ENCODE measurements at regions not wholly inside any gene's neighbourhood (a gene's known extent, or its start where the extent isn't known, plus 50 kb on each side); places are given as distances from the start of the nearest gene placed in this dataset.

DNA sequence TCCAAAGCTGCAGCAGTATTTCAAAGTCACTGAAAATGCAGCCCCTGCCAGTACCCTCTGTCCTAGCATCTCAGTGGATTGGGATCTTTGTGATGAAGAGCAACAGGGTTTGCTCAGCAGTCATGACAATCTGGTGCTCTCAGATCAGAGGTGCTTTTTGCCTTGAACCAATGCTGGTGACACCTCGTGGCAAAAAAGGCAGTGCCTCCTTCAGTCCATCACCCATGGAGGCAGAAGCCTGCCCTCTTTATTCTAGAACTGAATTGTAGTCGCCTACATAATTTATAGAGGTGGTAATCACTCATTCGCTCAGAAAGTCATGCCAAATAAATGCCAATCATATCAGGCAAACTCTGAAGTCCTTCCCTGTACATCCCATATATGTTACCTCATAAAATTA, 126.0 kb upstream of the VRK1 start:
- Histone ChIP-seq H3K23ac (ENCODE audit: insufficient read length, low read depth, low read length) (no peak overlapping the region), H4K8ac (replicated peaks; ENCODE audit: insufficient read length, low read depth, low read length) (no peak overlapping the region), H2AFZ (ENCODE audit: low read length) (no peak overlapping the region), H3T11ph (ENCODE audit: low read length) (no peak overlapping the region), H4K20me1 (ENCODE audit: control insufficient read depth, insufficient read depth, insufficient read length) (no peaks in the 10 kb centered on the region), H2BK20ac (ENCODE audit: low read depth, low read length, poor library complexity, severe bottlenecking) (no peak overlapping the region), H3K14ac (ENCODE audit: insufficient read depth, low read length) (no peak overlapping the region), H3K27ac (ENCODE audit: insufficient read length, low read depth, low read length) (no peak overlapping the region), H3K56ac (ENCODE audit: insufficient read length, low read depth, low read length) (no peak overlapping the region), H3K9me3 (ENCODE audit: control insufficient read depth, low read depth, low read length) (no peaks in the 10 kb centered on the region), H3K23me2 (ENCODE audit: insufficient read length, low read depth, low read length, poor library complexity, severe bottlenecking) (no peaks in the 10 kb centered on the region), H3K27me3 (ENCODE audit: insufficient read depth, low read length) (no peaks in the 10 kb centered on the region), H3K4me1 (ENCODE audit: insufficient read depth, low read length) (no peaks in the 10 kb centered on the region), H2BK5ac (ENCODE audit: insufficient read length, low read length) (no peak overlapping the region), H2BK120ac (ENCODE audit: low read depth, low read length, poor library complexity, severe bottlenecking) (no peak overlapping the region), H3K4me2 (ENCODE audit: insufficient read depth, insufficient read length, low read length) (no peak overlapping the region), H4K5ac (ENCODE audit: insufficient read length, low read depth, low read length) (no peak overlapping the region), H3K4ac (ENCODE audit: low read depth, low read length) (no peak overlapping the region), H2BK12ac (ENCODE audit: insufficient read length, low read depth, low read length) (no peak overlapping the region), H2BK15ac (ENCODE audit: low read depth, low read length) (no peak overlapping the region), H4K91ac (ENCODE audit: insufficient read length, low read depth, low read length) (no peak overlapping the region), H3K9ac (ENCODE audit: extremely low read depth, insufficient read length, low read length) (no peak overlapping the region), H3K18ac (ENCODE audit: insufficient read length, low read depth, low read length) (no peak overlapping the region), H2AK5ac (ENCODE audit: insufficient read length, low read length) (no peak overlapping the region), H3K79me2 (ENCODE audit: insufficient read depth, low read length) (no peaks in the 10 kb centered on the region), H3K79me1 (ENCODE audit: insufficient read depth, low read depth, low read length, poor library complexity, severe bottlenecking) (no peaks in the 10 kb centered on the region)
- TF ChIP-seq, protein P1, sequence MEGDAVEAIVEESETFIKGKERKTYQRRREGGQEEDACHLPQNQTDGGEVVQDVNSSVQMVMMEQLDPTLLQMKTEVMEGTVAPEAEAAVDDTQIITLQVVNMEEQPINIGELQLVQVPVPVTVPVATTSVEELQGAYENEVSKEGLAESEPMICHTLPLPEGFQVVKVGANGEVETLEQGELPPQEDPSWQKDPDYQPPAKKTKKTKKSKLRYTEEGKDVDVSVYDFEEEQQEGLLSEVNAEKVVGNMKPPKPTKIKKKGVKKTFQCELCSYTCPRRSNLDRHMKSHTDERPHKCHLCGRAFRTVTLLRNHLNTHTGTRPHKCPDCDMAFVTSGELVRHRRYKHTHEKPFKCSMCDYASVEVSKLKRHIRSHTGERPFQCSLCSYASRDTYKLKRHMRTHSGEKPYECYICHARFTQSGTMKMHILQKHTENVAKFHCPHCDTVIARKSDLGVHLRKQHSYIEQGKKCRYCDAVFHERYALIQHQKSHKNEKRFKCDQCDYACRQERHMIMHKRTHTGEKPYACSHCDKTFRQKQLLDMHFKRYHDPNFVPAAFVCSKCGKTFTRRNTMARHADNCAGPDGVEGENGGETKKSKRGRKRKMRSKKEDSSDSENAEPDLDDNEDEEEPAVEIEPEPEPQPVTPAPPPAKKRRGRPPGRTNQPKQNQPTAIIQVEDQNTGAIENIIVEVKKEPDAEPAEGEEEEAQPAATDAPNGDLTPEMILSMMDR (conservative IDR thresholded peaks at IDR 0.05) = no peak
- Mint-ChIP-seq H3K4me1 (peaks cover 12 to 15% of the 10 kb centered on the region in 2 experiments), H3K27me3 (ENCODE audit: low read depth) (peaks cover 72% of the 10 kb centered on the region), H3K9me3 (peaks cover 0 to 2% of the 10 kb centered on the region in 2 experiments; a peak in 1 of 5 replicates), H3K36me3 (ENCODE audit: insufficient read depth in 1 of 3, low read depth in 3 of 3) (no peaks in the 10 kb centered on the region; a peak in 1 of 7 replicates), H3K4me3 (no peak overlapping the region), H3K27ac (no peak overlapping the region)
- DNase-seq = no peak
- no CpG with 5 or more reads among the region's 3 CpGs for WGBS (ENCODE audit: extremely low coverage, insufficient read length, low lambda C conversion rate)

Data from H9 (cell line).